NCI-H748 treated with DMSO at 0.1 percent for 48 hours (cell line): ENCODE measurements at regions not wholly inside any gene's neighbourhood (a gene's known extent, or its start where the extent isn't known, plus 50 kb on each side); places are given as distances from the start of the nearest gene placed in this dataset.

ENCODE experiments used
- DNase-seq: peaks from one replicate; lab custom pipeline; 2025; lab: John Stamatoyannopoulos, UW

GRCh38 chr12:131603939-131604795, 106.7 kb upstream of the SFSWAP start:
- no peak for DNase-seq

- no peak for DNase-seq
Observed at GRCh38 chr12:131604859-131605258, 106.0 kb upstream of the SFSWAP start.

- DNase-seq, result no peak
Observed at GRCh38 chr12:131605304-131605829, 105.5 kb upstream of the SFSWAP start.

GRCh38 chr12:131606218-131606901, 104.5 kb upstream of the SFSWAP start:
- DNase-seq, result no peak

GRCh38 chr12:131607658-131608447, 103.0 kb upstream of the SFSWAP start:
- DNase-seq, result no peak

GRCh38 chr12:131608740-131609690, 101.9 kb upstream of the SFSWAP start:
- DNase-seq, result no peak

- DNase-seq, result no peak
Observed at GRCh38 chr12:131609762-131610161, 101.1 kb upstream of the SFSWAP start.

GRCh38 chr12:131610181-131610580, 100.7 kb upstream of the SFSWAP start:
- no peak for DNase-seq

GRCh38 chr12:131610891-131611290, 100.0 kb upstream of the SFSWAP start:
- DNase-seq, result no peak

GRCh38 chr12:131611416-131612091, 99.3 kb upstream of the SFSWAP start:
- DNase-seq, result no peak

GRCh38 chr12:131612092-131612755, 98.7 kb upstream of the SFSWAP start:
- DNase-seq, result no peak

- DNase-seq, result no peak
Observed at GRCh38 chr12:131613186-131613585, 97.7 kb upstream of the SFSWAP start.

- DNase-seq, result no peak
Observed at GRCh38 chr12:131613678-131614077, 97.2 kb upstream of the SFSWAP start.

- no peak for DNase-seq
Observed at GRCh38 chr12:131615326-131616042, 95.4 kb upstream of the SFSWAP start.

GRCh38 chr12:131616043-131616700, 94.7 kb upstream of the SFSWAP start:
- no peak for DNase-seq

- DNase-seq, result no peak
Observed at GRCh38 chr12:131616738-131617137, 94.2 kb upstream of the SFSWAP start.

GRCh38 chr12:131617179-131617578, 93.7 kb upstream of the SFSWAP start:
- DNase-seq, result no peak

GRCh38 chr12:131617596-131618302, 93.1 kb upstream of the SFSWAP start:
- no peak for DNase-seq
